H1 (cell line): ENCODE measurements at regions not wholly inside any gene's neighbourhood (a gene's known extent, or its start where the extent isn't known, plus 50 kb on each side); places are given as distances from the start of the nearest gene placed in this dataset.

ENCODE experiments used
- CTCF ChIA-PET: fragments of 300-600 bp; sonication (Branson Sonifier 250); formaldehyde crosslinking; loops from one replicate; lab custom pipeline; 2021; ENCODE audit not compliant: partially characterized antibody; lab: Charles Lee
- POLR2A ChIA-PET: fragments of 300-600 bp; sonication (Branson Sonifier 250); formaldehyde crosslinking; loops from one replicate; lab custom pipeline; 2021; ENCODE audit warnings: inconsistent platforms; ENCODE audit not compliant: partially characterized antibody; lab: Charles Lee
- DNase-seq, 2 experiments: peaks; one replicate each; pipeline versions ENCODE4 v3.0.0 to v3.0.0-alpha.2; 2010 to 2022; ENCODE audit warnings: low spot score in 2 of 2, low read depth in 1 of 2, mixed read lengths in 1 of 2
- FAIRE-seq: peaks from 2 replicates; lab custom pipeline; 2011; peaks lifted over from hg19 to GRCh38; lab: Jason Lieb, UNC
- H2AFZ ChIP-seq: 2 replicates; pipeline ENCODE4 v1.8.1; 2012; ENCODE audit warnings: low read length, inconsistent platforms
- H2AK5ac ChIP-seq: 2 replicates; pipeline ENCODE4 v1.6.1; 2013; ENCODE audit warnings: low read depth, low read length
- H2BK120ac ChIP-seq: replicated peaks from 2 replicates; pipeline ENCODE3; 2013; ENCODE audit warnings: low read depth, low read length, inconsistent platforms
- H2BK12ac ChIP-seq: 2 replicates; pipeline ENCODE4 v1.6.1; 2013; ENCODE audit warnings: low read depth, low read length
- H2BK15ac ChIP-seq: 2 replicates; pipeline ENCODE4 v1.6.1; 2013; ENCODE audit warnings: low read length
- H2BK20ac ChIP-seq: 2 replicates; pipeline ENCODE4 v1.6.1; 2013; ENCODE audit warnings: low read length
- H2BK5ac ChIP-seq: 2 replicates; pipeline ENCODE4 v1.6.1; 2013; ENCODE audit warnings: low read depth, low read length
- H3K14ac ChIP-seq: 2 replicates; pipeline ENCODE4 v1.6.1; 2013; ENCODE audit warnings: inconsistent platforms; ENCODE audit not compliant: insufficient read length
- H3K18ac ChIP-seq: 2 replicates; pipeline ENCODE4 v1.6.1; 2013; ENCODE audit warnings: low read length; ENCODE audit errors: extremely low read depth
- H3K23ac ChIP-seq: 2 replicates; pipeline ENCODE4 v1.6.1; 2013; ENCODE audit warnings: inconsistent platforms; ENCODE audit not compliant: insufficient read length
- H3K23me2 ChIP-seq: 2 replicates; pipeline ENCODE4 v1.6.1; 2013; ENCODE audit warnings: low read depth, low read length
- H3K27ac ChIP-seq: 2 replicates; pipeline ENCODE4 v1.6.1; 2011; ENCODE audit warnings: low read depth, low read length, inconsistent platforms
- H3K27me3 ChIP-seq, 4 experiments: replicated peaks in 1 of 4; 1 replicate in 1 of 4; 2 replicates in 3 of 4; pipeline versions ENCODE4 v1.6.1 to v1.8.1; 2011 to 2013; ENCODE audit warnings: low read length in 3 of 4, mild to moderate bottlenecking in 3 of 4, inconsistent platforms in 2 of 4, mixed read lengths in 2 of 4, moderate library complexity in 1 of 4; ENCODE audit not compliant: control insufficient read depth in 3 of 4, insufficient read depth in 3 of 4; ENCODE audit errors: extremely low read depth in 1 of 4
- H3K36me3 ChIP-seq, 4 experiments: 2 replicates each; pipeline versions ENCODE4 v1.6.1 to v1.8.1; 2011 to 2013; ENCODE audit warnings: mild to moderate bottlenecking in 4 of 4, low read length in 3 of 4, moderate library complexity in 2 of 4, control low read depth in 1 of 4, inconsistent platforms in 1 of 4; ENCODE audit not compliant: insufficient read depth in 4 of 4, control insufficient read depth in 2 of 4
- H3K4ac ChIP-seq: replicated peaks from 2 replicates; pipeline ENCODE3; 2013; ENCODE audit warnings: low read length, low read depth, mixed read lengths, inconsistent platforms; ENCODE audit not compliant: insufficient read length
- H3K4me1 ChIP-seq, 4 experiments: replicated peaks in 1 of 4; 1 replicate in 1 of 4; 2 replicates in 3 of 4; pipeline versions ENCODE4 v1.6.1 to v1.8.1; 2011 to 2013; ENCODE audit warnings: low read length in 3 of 4, inconsistent platforms in 2 of 4, mixed read lengths in 1 of 4; ENCODE audit not compliant: insufficient read depth in 4 of 4, control insufficient read depth in 3 of 4
- H3K4me2 ChIP-seq, 2 experiments: 2 replicates each; pipeline versions ENCODE4 v1.6.1 to v1.8.1; 2011 to 2013; ENCODE audit warnings: low read depth in 2 of 2, low read length in 2 of 2, control low read depth in 1 of 2, inconsistent platforms in 1 of 2, mild to moderate bottlenecking in 1 of 2; ENCODE audit not compliant: insufficient read depth in 1 of 2
- H3K4me3 ChIP-seq, 4 experiments: fragments of 200-600, 300-600 bp in 1 of 4; sonication (generic), shearing (Covaris generic), sonication (Bioruptor Twin) in 1 of 4; 2 replicates each; pipeline versions ENCODE4 v1.5.1 to v1.8.1; 2011 to 2016; ENCODE audit warnings: low read length in 4 of 4, low read depth in 3 of 4, control low read depth in 2 of 4, inconsistent platforms in 2 of 4, mild to moderate bottlenecking in 2 of 4, mixed read lengths in 1 of 4, moderate library complexity in 1 of 4; ENCODE audit not compliant: insufficient read depth in 2 of 4; ENCODE audit errors: extremely low read depth in 1 of 4
- H3K56ac ChIP-seq: replicated peaks from 2 replicates; pipeline ENCODE3; 2013; ENCODE audit warnings: low read depth, mild to moderate bottlenecking, mixed read lengths, low read length, inconsistent platforms; ENCODE audit not compliant: insufficient read length
- H3K79me1 ChIP-seq: 2 replicates; pipeline ENCODE4 v1.6.1; 2013; ENCODE audit warnings: low read depth, low read length, control low read depth
- H3K79me2 ChIP-seq, 2 experiments: 2 replicates each; pipeline versions ENCODE4 v1.6.1 to v1.8.1; 2012 to 2013; ENCODE audit warnings: low read length in 2 of 2, mild to moderate bottlenecking in 2 of 2, inconsistent platforms in 1 of 2; ENCODE audit not compliant: insufficient read depth in 2 of 2, control insufficient read depth in 1 of 2
- H3K9ac ChIP-seq, 4 experiments: replicated peaks in 1 of 4; 1 replicate in 1 of 4; 2 replicates in 3 of 4; pipeline versions ENCODE4 v1.6.1 to v1.8.1; 2011 to 2013; ENCODE audit warnings: low read depth in 3 of 4, low read length in 3 of 4, control low read depth in 2 of 4, mild to moderate bottlenecking in 2 of 4, moderate library complexity in 2 of 4, inconsistent platforms in 1 of 4; ENCODE audit errors: extremely low read depth in 1 of 4
- H3K9me3 ChIP-seq, 2 experiments: 2 replicates each; pipeline versions ENCODE4 v1.6.1 to v1.8.1; 2012 to 2013; ENCODE audit warnings: mild to moderate bottlenecking in 2 of 2, moderate library complexity in 2 of 2, control low read depth in 1 of 2, inconsistent platforms in 1 of 2, low read depth in 1 of 2, low read length in 1 of 2, mixed read lengths in 1 of 2; ENCODE audit not compliant: insufficient read depth in 2 of 2
- H4K20me1 ChIP-seq, 2 experiments: replicated peaks in 1 of 2; 2 replicates each; pipeline versions ENCODE3 to v1.8.1; 2011 to 2013; ENCODE audit warnings: inconsistent platforms in 2 of 2, low read length in 2 of 2, mild to moderate bottlenecking in 1 of 2; ENCODE audit not compliant: insufficient read depth in 2 of 2, control insufficient read depth in 1 of 2
- H4K5ac ChIP-seq: 2 replicates; pipeline ENCODE4 v1.6.1; 2013; ENCODE audit warnings: low read length, low read depth, mixed read lengths, inconsistent platforms; ENCODE audit not compliant: insufficient read length
- H4K8ac ChIP-seq: 2 replicates; pipeline ENCODE4 v1.8.0; 2013; ENCODE audit warnings: mild to moderate bottlenecking, moderate library complexity, low read length, inconsistent platforms; ENCODE audit not compliant: insufficient read depth; ENCODE audit errors: extremely low read depth
- H4K91ac ChIP-seq: replicated peaks from 2 replicates; pipeline ENCODE3; 2013; ENCODE audit warnings: low read length, mixed read lengths, inconsistent platforms; ENCODE audit not compliant: insufficient read length
- BRCA1 ChIP-seq: IDR thresholded peaks from 2 replicates; pipeline ENCODE4 v1.6.1; 2012; ENCODE audit warnings: low read depth, low read length, improper control_type of control experiment
- JUND ChIP-seq: IDR thresholded peaks from 2 replicates; pipeline ENCODE4 v1.6.1; 2011; ENCODE audit warnings: mild to moderate bottlenecking, improper control_type of control experiment, low read length
- MAFK ChIP-seq: IDR thresholded peaks from 2 replicates; pipeline ENCODE4 v1.6.1; 2012; ENCODE audit warnings: low read depth, mild to moderate bottlenecking, improper control_type of control experiment, low read length
- RAD21 ChIP-seq, 2 experiments: IDR thresholded peaks in 1 of 2; conservative IDR thresholded peaks in 1 of 2; 2 replicates each; pipeline ENCODE4 v1.6.1; 2011; ENCODE audit warnings: low read depth in 2 of 2, low read length in 2 of 2, improper control_type of control experiment in 1 of 2, inconsistent platforms in 1 of 2, mild to moderate bottlenecking in 1 of 2, moderate library complexity in 1 of 2
- WGBS, 2 experiments: shearing (Covaris generic) in 1 of 2; methylation state at CpG; one replicate each; pipeline versions ENCODE4 v1.1.6 to v1.1.7; 2013 to 2015; ENCODE audit warnings: low lambda C conversion rate in 2 of 2, mixed read lengths in 2 of 2, inconsistent platforms in 1 of 2, low coverage in 1 of 2, missing lambda C conversion rate in 1 of 2; ENCODE audit not compliant: insufficient replicate concordance in 2 of 2, insufficient coverage in 1 of 2, insufficient read length in 1 of 2; ENCODE audit errors: extremely low coverage in 1 of 2, missing lambda C conversion rate in 1 of 2; 5-methylcytosine and 5-hydroxymethylcytosine counted together

DNA sequence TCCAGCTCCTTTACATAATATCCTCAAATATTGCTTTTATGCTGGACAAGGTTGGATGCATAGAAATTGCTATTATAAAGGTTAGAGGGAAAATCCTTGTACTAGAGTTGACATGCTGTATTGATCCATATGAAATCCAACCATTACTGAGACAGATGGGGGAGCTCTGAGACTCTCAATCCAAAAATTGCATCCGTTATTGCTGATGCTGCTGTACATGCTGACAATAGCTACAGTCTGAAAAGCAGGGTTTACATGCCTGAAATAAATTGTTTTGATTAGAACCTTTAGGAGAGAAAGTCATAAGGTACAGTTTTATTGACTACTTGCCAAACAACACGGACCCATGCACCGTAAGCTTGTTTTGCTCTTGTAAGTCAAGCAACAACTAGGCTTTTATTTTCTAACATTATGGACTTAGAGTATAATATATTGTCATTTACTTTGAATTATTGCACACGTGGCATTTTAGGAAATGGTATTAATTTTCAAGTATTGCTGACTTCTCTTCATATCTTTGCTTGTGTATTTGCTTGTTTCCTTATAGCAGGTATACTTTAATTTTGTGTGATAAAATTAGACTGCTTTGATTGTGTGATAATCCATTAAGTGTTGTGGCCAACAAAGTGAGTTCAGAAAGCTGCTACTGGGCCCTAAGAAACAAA, 1365.2 kb downstream of the STIM2 start:
- Histone ChIP-seq H4K91ac (no peak overlapping the region), H4K5ac (no peak overlapping the region), H3K27me3 (no peaks in the 10 kb centered on the region), H3K23me2 (no peaks in the 10 kb centered on the region), H2BK5ac (no peak overlapping the region), H2BK20ac (no peak overlapping the region), H2BK120ac (no peak overlapping the region), H3K23ac (no peak overlapping the region), H3K4me2 (no peak overlapping the region), H3K4ac (no peak overlapping the region), H3K27ac (no peak overlapping the region), H2AK5ac (no peak overlapping the region), H3K4me1 (peaks cover 0 to 3% (median 0%) of the 10 kb centered on the region in 4 experiments; a peak in 2 of 7 replicates), H3K14ac (no peak overlapping the region), H3K56ac (no peak overlapping the region), H4K8ac (no peak overlapping the region), H2BK15ac (no peak overlapping the region), H3K9ac (no peak overlapping the region), H2BK12ac (no peak overlapping the region), H3K79me2 (no peaks in the 10 kb centered on the region), H2AFZ (no peak overlapping the region), H3K18ac (no peak overlapping the region), H4K20me1 (no peaks in the 10 kb centered on the region), H3K79me1 (no peaks in the 10 kb centered on the region), H3K4me3 (no peak overlapping the region), H3K36me3 (no peaks in the 10 kb centered on the region), H3K9me3 (no peaks in the 10 kb centered on the region)
- WGBS, 2 experiments, result 84% methylated on average over 4 of the region's 4 CpGs; no CpG with 5 or more reads in 1 of the 2 experiments
- CTCF ChIA-PET, result interaction anchor here (0.6 to 1.9 kb wide), 11 partner anchors 9 to 523 kb away, joined by 3 to 9 read pairs (median 4); no protein-coding TSS in a partner anchor
- FAIRE-seq (no peak), DNase-seq (no peak)
- POLR2A ChIA-PET, result no interaction called here
- no peak for TF ChIP-seq MAFK
- TF ChIP-seq RAD21 (IDR thresholded peaks at IDR 0.05 in 1 of 2, conservative IDR thresholded peaks at IDR 0.05 in 1 of 2; ENCODE audit: low read depth in 2 of 2, low read length in 2 of 2), result peak; percentile 25 to 31; a peak in 3 of 4 replicates
- no peak for TF ChIP-seq JUND
- no peak for TF ChIP-seq BRCA1
